GM18868 (cell line): ENCODE measurements at regions not wholly inside any gene's neighbourhood (a gene's known extent, or its start where the extent isn't known, plus 50 kb on each side); places are given as distances from the start of the nearest gene placed in this dataset.
"Not testable (repeated sequence)": the region's sequence is repeated elsewhere in the genome, so short reads cannot be mapped to it uniquely, and the experiment has no call there.

Experiments
- ATAC-seq: cut with Tn5 transposase; IDR thresholded peaks from one replicate; pipeline ENCODE4 v1.9.1; 2021; ENCODE audit warnings: mild to moderate bottlenecking, moderate library complexity; ENCODE audit not compliant: unreplicated experiment

- ATAC-seq: no peak
These were observed 409.6 kb downstream of the NSUN3 start for GRCh38 chr3:94472511-94472910.

- no peak for ATAC-seq
These were observed 418.5 kb downstream of the NSUN3 start for GRCh38 chr3:94481226-94481898.

GRCh38 chr3:94482686-94483085 lies 419.8 kb downstream of the NSUN3 start:
- ATAC-seq: no peak

GRCh38 chr3:94483403-94483802 lies 420.5 kb downstream of the NSUN3 start:
- no peak for ATAC-seq

- ATAC-seq: no peak
These were observed 432.1 kb downstream of the NSUN3 start for GRCh38 chr3:94494992-94495391.

- no peak for ATAC-seq
These were observed 437.3 kb downstream of the NSUN3 start for GRCh38 chr3:94500146-94500545.

GRCh38 chr3:94507354-94507753 lies 444.5 kb downstream of the NSUN3 start:
- ATAC-seq: not testable (repeated sequence)

GRCh38 chr3:94512876-94513275 lies 450.0 kb downstream of the NSUN3 start:
- ATAC-seq: no peak

GRCh38 chr3:94513600-94513999 lies 450.7 kb downstream of the NSUN3 start:
- peak; percentile 57 for ATAC-seq

- ATAC-seq: no peak
These were observed 453.1 kb downstream of the NSUN3 start for GRCh38 chr3:94515983-94516382.

- no peak for ATAC-seq
These were observed 457.5 kb downstream of the NSUN3 start for GRCh38 chr3:94520364-94520763.

- ATAC-seq: no peak
These were observed 459.6 kb downstream of the NSUN3 start for GRCh38 chr3:94522488-94522887.

GRCh38 chr3:94524102-94524919 lies 461.4 kb downstream of the NSUN3 start:
- peak; percentile 38 for ATAC-seq

GRCh38 chr3:94525043-94525442 lies 462.2 kb downstream of the NSUN3 start:
- ATAC-seq: peak; percentile 45

GRCh38 chr3:94529816-94530215 lies 467.0 kb downstream of the NSUN3 start:
- no peak for ATAC-seq

GRCh38 chr3:94532951-94533350 lies 470.1 kb downstream of the NSUN3 start:
- no peak for ATAC-seq

GRCh38 chr3:94539937-94540336 lies 477.1 kb downstream of the NSUN3 start:
- no peak for ATAC-seq

GRCh38 chr3:94543161-94543560 lies 480.3 kb downstream of the NSUN3 start:
- no peak for ATAC-seq

- ATAC-seq: no peak
These were observed 481.4 kb downstream of the NSUN3 start for GRCh38 chr3:94544131-94544789.

GRCh38 chr3:94548581-94549316 lies 485.9 kb downstream of the NSUN3 start:
- no peak for ATAC-seq

- no peak for ATAC-seq
These were observed 498.2 kb downstream of the NSUN3 start for GRCh38 chr3:94561094-94561493.
